ENCODE measurements at regions not wholly inside any gene's neighbourhood (a gene's known extent, or its start where the extent isn't known, plus 50 kb on each side); places are given as distances from the start of the nearest gene placed in this dataset.

GRCh38 chr3:161823910-161824309 lies 327.3 kb downstream of the OTOL1 start:
- TF ChIP-seq CTCF (IDR thresholded peaks at IDR 0.05; ENCODE audit: insufficient read depth, low read depth, low read length) (no peak), EZH2 (IDR thresholded peaks at IDR 0.05; ENCODE audit: insufficient read depth, low read length) (no peak)
